Putamen (tissue), 1 donor: ENCODE measurements at regions not wholly inside any gene's neighbourhood (a gene's known extent, or its start where the extent isn't known, plus 50 kb on each side); places are given as distances from the start of the nearest gene placed in this dataset.

Experiments used
- DNase-seq: peaks from one replicate; pipeline ENCODE4 v3.0.0-alpha.2; 2016; ENCODE audit warnings: low spot score

GRCh38 chr9:89722712-89723111 is 117.9 kb downstream of the GADD45G start:
- DNase-seq, result no peak

- DNase-seq, result no peak
Observed at GRCh38 chr9:89723469-89724100, 118.8 kb downstream of the GADD45G start.

GRCh38 chr9:89724659-89725058 is 119.8 kb downstream of the GADD45G start:
- no peak for DNase-seq

GRCh38 chr9:89725271-89725670 is 120.5 kb downstream of the GADD45G start:
- DNase-seq, result no peak

- DNase-seq, result no peak
Observed at GRCh38 chr9:89729954-89730530, 125.2 kb downstream of the GADD45G start.

DNA sequence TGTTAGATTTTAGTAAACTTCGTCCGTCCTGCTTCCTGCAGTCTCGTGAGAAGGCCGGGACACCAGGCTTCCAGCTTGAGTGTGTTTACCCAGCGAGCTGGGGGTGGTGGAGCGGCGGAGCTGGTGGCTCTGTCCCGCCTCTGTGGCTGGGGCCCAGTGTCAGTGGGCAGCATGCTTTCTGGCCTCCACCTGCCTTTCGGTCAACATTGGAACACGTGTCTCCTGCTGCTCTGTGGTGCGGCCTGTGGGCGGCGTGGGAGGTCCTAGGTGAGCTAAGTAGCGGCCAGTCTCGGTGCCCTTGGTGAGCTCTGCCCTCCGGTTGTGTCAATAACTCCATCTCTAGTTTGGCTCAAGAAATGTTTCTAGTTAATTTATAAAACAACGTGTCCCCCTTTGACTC is 125.9 kb downstream of the GADD45G start:
- DNase-seq, result no peak

DNA sequence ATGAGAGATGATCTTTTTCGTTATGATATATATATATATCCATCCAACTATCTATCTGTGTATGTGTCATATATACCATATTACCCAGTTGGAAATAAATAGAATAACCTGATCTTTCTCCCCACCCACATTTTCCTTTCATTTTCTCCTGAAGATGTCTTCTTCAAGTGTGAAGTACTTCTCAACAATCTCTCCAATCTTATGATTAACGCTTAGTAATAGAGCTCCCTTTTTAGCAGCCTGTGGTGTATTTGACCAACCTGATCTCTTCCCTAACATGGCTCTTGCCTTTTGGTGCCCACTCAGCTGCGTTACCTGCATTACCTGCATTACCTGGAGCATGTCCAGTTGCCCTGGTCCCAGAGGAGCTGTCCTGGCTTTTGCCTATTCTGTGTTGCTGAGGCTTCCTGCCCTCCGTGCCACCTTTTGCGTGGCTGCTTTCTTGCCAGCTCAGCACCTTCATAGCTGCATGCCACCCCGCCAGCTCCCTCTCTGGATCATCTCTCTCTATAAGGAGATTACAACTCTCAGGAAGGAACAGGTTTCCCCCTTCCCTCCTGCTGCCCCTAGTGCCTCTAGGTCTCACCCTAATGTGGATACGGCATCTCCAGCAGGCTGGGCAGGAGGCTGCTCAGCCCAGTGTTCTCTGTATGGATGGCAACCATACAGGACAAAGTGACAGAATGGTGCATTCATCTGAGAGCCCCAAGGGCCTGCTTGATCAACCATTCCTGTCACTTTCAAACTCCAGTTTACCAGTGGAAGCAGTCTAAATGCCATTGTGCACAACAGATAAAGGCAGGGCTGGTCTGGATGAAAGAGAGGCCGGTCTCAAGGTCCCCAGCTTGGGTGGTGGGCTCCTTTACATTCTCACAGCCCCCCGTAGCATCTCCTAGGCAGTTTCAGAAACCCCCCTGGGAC is 126.7 kb downstream of the GADD45G start:
- DNase-seq, result no peak

- DNase-seq, result no peak
Observed at GRCh38 chr9:89732295-89732938, 127.6 kb downstream of the GADD45G start.

- DNase-seq, result no peak
Observed at GRCh38 chr9:89732939-89733324, 128.1 kb downstream of the GADD45G start.

- no peak for DNase-seq
Observed at GRCh38 chr9:89734600-89735041, 129.8 kb downstream of the GADD45G start.

- DNase-seq, result no peak
Observed at GRCh38 chr9:89738137-89738932, 133.5 kb downstream of the GADD45G start.

- DNase-seq, result no peak
Observed at GRCh38 chr9:89739511-89739910, 134.7 kb downstream of the GADD45G start.

DNA sequence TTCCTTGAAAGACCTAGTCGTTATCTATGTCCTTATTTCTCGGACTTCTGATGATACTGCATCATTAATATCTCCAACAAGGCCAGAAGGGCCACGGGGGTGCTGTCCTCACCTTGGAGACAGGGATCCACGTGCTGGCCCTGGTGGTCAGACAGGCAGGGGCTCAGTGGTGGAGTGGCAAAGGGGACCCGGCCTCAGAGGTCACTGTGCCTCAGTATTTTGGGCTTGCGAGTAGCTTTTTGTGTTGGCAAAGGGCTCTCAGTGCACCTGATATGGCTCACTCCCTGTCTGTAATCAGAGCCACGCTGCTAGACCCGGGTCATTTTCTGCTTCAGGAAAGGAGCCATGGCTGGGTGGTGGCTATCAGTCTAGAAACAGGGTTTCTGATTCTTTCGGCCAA is 135.1 kb downstream of the GADD45G start:
- no peak for DNase-seq

DNA sequence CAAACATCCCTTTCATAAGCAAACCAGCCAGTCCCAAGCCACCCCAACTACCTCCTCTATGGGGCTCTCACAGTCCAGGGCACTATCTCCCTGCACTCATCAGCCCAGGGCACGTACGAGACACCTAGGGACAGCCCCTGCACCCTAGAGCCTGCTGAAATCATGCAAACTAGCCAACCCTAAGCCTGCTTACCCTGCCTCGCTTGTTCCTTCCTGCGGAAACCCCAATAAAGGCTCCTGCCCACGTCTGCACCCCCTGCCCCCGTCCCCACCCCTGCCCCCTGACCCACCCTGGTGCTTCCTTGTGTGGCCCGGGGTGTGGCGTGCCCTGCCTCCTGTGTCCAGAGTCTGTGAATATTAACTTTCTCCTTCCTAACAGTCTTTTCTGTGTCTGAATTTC is 135.9 kb downstream of the GADD45G start:
- DNase-seq, result no peak

GRCh38 chr9:89742660-89743059 is 137.8 kb downstream of the GADD45G start:
- no peak for DNase-seq

- no peak for DNase-seq
Observed at GRCh38 chr9:89743216-89743572, 138.4 kb downstream of the GADD45G start.

DNA sequence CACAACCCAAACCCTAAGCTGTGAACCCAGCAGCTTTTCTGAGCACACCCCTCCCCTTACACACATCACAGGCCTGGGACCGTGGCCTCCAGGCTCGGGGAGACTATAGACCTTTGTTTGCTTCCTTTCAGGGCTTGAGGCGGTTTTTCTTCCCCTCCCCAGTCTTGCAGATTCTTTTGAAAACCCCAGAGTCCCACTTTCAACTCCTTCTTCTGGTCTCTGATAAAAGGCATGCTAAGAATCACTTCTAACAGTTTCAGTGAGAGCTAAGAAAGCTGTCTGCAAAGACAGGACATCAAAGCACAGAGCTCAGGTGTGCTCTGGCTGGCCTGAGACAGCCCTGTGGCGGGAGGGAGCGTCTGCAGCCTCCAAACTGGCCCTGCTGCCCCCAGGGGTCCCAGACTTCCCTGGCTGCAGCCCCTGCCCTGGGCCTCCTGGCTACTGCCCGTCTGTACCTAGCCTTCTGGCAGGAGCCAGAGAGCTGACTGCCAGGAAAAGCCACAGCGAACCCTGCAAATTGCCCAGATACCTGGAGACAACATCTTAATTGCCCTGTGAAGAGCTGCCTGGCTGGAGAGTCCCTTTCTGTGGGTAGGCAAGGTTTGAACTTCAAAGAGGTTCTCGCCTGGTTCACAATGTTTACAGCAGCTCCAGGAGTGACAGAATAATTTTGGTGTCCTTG is 138.9 kb downstream of the GADD45G start:
- DNase-seq, result no peak

DNA sequence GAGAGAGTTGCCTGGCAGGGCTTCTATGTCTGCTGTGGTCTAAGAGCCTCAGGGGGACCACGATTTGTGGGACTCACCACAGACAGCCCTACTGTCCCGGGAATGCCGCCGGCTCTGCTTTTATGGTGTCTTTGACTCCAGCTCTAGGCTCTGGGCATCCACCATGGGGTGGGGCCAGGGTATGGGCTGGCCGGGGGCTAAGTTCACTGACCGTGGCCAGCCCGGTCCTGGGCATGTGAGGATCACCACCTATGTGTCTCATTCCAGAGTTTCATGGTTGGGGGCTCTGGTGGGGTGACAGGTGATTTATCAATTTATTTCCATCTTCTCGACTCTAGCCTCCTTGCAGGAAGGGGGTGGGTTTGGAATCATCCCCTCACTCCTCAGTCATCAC is 139.4 kb downstream of the GADD45G start:
- DNase-seq, result no peak

GRCh38 chr9:89744730-89745129 is 139.9 kb downstream of the GADD45G start:
- DNase-seq, result no peak

GRCh38 chr9:89745601-89746376 is 141.0 kb downstream of the GADD45G start:
- DNase-seq, result no peak
